Breast epithelium (tissue), 4 donors: ENCODE measurements at regions not wholly inside any gene's neighbourhood (a gene's known extent, or its start where the extent isn't known, plus 50 kb on each side); places are given as distances from the start of the nearest gene placed in this dataset.

Source experiments
- DNase-seq, 2 donors: peaks; one replicate each; pipeline ENCODE4 v3.0.0-alpha.2; 2019; ENCODE audit warnings: low spot score in 2 of 2
- H3K27ac ChIP-seq, 2 donors: fragments of 200-600 bp; sonication (generic) in 1 of 2; one replicate each; pipeline ENCODE4 v1.5.1; 2016 to 2019; ENCODE audit warnings: mild to moderate bottlenecking in 1 of 2
- H3K27me3 ChIP-seq, 2 donors: fragments of 200-600 bp; sonication (generic) in 1 of 2; one replicate each; pipeline versions ENCODE4 v1.5.1 to v1.6.0; 2017 to 2019; ENCODE audit warnings: control low read depth in 1 of 2, mild to moderate bottlenecking in 1 of 2
- H3K36me3 ChIP-seq: fragments of 200-600 bp; one replicate; pipeline ENCODE4 v1.5.1; 2019
- H3K4me1 ChIP-seq, 2 donors: fragments of 200-600 bp; sonication (generic); one replicate each; pipeline ENCODE4 v1.5.1; 2016 to 2019; ENCODE audit warnings: control low read depth in 1 of 2
- H3K4me3 ChIP-seq, 3 donors: fragments of 200-600 bp; sonication (generic); 1 replicate in 2 of 3; 2 replicates in 1 of 3; pipeline ENCODE4 v1.5.1; 2016 to 2019; ENCODE audit warnings: mild to moderate bottlenecking in 3 of 3, moderate library complexity in 2 of 3
- H3K9me3 ChIP-seq, 2 donors: fragments of 200-600 bp; sonication (generic) in 1 of 2; one replicate each; pipeline ENCODE4 v1.5.1; 2016 to 2019; ENCODE audit warnings: control low read depth in 1 of 2
- CTCF ChIP-seq, 3 donors: fragments of 450-650 bp; IDR thresholded peaks; one replicate each; pipeline ENCODE4 v1.5.1; 2016 to 2017; ENCODE audit warnings: antibody characterized with exemption in 3 of 3, mild to moderate bottlenecking in 3 of 3, moderate library complexity in 3 of 3
- POLR2A ChIP-seq: fragments of 450-650 bp; IDR thresholded peaks from one replicate; pipeline ENCODE4 v1.6.1; 2016; ENCODE audit warnings: antibody characterized with exemption, mild to moderate bottlenecking, moderate library complexity
- POLR2AphosphoS5 ChIP-seq, 3 donors: sonication (generic); formaldehyde crosslinking; IDR thresholded peaks; one replicate each; pipeline ENCODE4 v1.6.1; 2017; ENCODE audit warnings: antibody characterized with exemption in 3 of 3
- intact Hi-C: fragments of 100-400 bp; cut with DNase I; formaldehyde crosslinking; loops from one replicate; pipeline ENCODE4 v1.15.1; 2023; ENCODE audit warnings: low total_unique reads

DNA sequence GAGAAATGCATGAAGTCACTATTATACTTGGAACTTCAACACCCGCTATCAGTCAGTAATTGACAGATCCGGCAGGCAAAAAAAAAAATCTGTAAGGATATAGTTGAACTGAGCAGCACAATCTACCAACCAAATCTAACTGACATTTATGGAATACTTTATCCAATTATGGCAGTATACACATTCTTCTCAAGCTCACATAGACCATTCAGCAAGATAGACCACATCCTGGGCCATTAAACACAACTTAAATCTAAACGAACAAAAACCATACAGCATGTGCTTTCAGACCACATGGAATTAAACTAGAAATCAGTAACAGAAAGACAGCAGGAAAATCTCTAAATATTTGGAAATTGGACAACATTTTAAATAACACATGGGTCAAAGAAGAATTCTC, 112.7 kb downstream of the MPP7 start:
- TF ChIP-seq POLR2A (no peak), CTCF (IDR thresholded peaks at IDR 0.05) (no peak), POLR2AphosphoS5 (IDR thresholded peaks at IDR 0.05) (no peak)
- Histone ChIP-seq H3K27ac (no peak overlapping the region), H3K36me3 (no peaks in the 10 kb centered on the region), H3K4me1 (no peaks in the 10 kb centered on the region), H3K4me3 (no peak overlapping the region), H3K9me3 (no peaks in the 10 kb centered on the region), H3K27me3 (no peaks in the 10 kb centered on the region)
- no peak for DNase-seq
- intact Hi-C loops, result no loop called here

DNA sequence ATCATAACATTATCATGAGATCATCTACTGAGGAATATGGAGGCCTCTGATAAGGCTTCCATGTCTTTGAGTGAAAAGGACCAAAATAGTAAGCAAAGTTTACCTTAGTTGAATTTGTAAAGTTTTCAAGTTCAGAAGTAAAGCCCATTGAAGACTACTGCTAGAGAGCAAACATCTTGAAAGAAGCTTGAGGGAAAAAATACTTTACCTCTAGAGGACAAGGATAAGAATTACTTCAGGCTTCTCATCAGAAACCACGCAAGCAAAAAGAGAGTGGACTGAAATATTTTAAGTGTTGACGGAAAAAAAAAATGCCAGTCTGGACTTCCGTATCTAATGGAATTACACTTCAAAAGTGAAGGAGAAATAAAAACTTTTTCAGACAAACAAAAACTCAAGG, 114.3 kb downstream of the MPP7 start:
- no peaks in the 10 kb centered on the region for H3K9me3 ChIP-seq
- TF ChIP-seq POLR2A (no peak), POLR2AphosphoS5 (IDR thresholded peaks at IDR 0.05) (no peak), CTCF (IDR thresholded peaks at IDR 0.05) (no peak)
- DNase-seq, result no peak

GRCh38 chr10:28186887-28187578, 115.8 kb downstream of the MPP7 start:
- Histone ChIP-seq H3K36me3 (no peaks in the 10 kb centered on the region), H3K4me1 (no peaks in the 10 kb centered on the region), H3K9me3 (no peaks in the 10 kb centered on the region), H3K27ac (no peak overlapping the region), H3K27me3 (no peaks in the 10 kb centered on the region), H3K4me3 (no peak overlapping the region)
- TF ChIP-seq CTCF (IDR thresholded peaks at IDR 0.05) (no peak), POLR2AphosphoS5 (IDR thresholded peaks at IDR 0.05) (no peak), POLR2A (no peak)
- intact Hi-C loops, result no loop called here
- DNase-seq, result no peak

More for the DNA sequence above, 114.3 kb downstream of the MPP7 start:
- Histone ChIP-seq H3K27me3 (no peaks in the 10 kb centered on the region), H3K36me3 (no peaks in the 10 kb centered on the region), H3K4me3 (no peak overlapping the region), H3K27ac (no peak overlapping the region), H3K4me1 (no peaks in the 10 kb centered on the region)
- intact Hi-C loops, result no loop called here

DNA sequence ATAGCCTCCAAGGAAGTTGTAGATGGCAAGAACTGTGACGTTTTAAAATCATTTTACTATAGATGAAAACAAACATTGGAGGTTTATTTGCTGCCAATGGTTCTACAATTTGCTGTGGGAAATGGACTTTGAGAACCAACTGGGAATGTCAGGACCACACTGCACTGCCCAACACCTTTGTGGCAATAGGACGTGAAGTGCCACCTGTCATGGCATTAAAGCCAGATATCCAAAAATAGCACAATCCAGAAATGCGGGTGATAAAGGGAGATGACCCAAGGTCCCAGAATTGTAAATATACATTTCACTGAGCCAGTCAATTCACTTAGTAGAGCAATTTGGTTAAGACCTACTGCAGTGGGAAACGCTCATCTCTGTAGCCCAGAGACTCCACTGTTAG, 116.4 kb downstream of the MPP7 start:
- Histone ChIP-seq H3K27ac (no peak overlapping the region), H3K9me3 (no peaks in the 10 kb centered on the region), H3K27me3 (no peaks in the 10 kb centered on the region), H3K4me1 (no peaks in the 10 kb centered on the region), H3K36me3 (no peaks in the 10 kb centered on the region), H3K4me3 (no peak overlapping the region)
- no peak for DNase-seq
- intact Hi-C loops, result no loop called here
- no peak for TF ChIP-seq CTCF (IDR thresholded peaks at IDR 0.05)
- TF ChIP-seq POLR2A, result no peak
- no peak for TF ChIP-seq POLR2AphosphoS5 (IDR thresholded peaks at IDR 0.05)

DNA sequence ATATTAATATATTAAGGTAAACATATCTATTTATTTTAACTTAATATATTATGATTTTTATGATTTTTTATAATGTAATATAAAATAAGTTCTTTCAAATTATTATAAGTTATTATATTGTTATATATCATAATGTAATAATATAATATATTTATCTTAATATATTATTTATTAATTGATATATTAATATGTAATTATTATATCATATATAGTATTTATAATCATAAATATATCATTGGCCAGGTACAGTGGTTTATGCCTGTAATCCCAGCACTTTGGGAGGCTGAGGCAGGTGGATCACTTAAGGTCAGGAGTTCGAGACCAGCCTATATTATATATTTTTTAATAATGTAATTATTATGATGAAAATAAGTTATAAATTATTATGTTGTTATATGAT, 118.1 kb downstream of the MPP7 start:
- Histone ChIP-seq H3K27ac (no peak overlapping the region), H3K27me3 (no peaks in the 10 kb centered on the region), H3K9me3 (no peaks in the 10 kb centered on the region), H3K4me3 (no peak overlapping the region), H3K36me3 (no peaks in the 10 kb centered on the region), H3K4me1 (no peaks in the 10 kb centered on the region)
- DNase-seq, result no peak
- intact Hi-C loops, result no loop called here
- no peak for TF ChIP-seq CTCF (IDR thresholded peaks at IDR 0.05)
- TF ChIP-seq POLR2AphosphoS5 (IDR thresholded peaks at IDR 0.05), result no peak
- no peak for TF ChIP-seq POLR2A
